T-helper 2 cell treated with Interferon-gamma antibody and Interleukin-4, amounts not matched to agents 100 ng/mL and 5 ng/mL, for 36 hours (primary cell): ENCODE measurements at regions not wholly inside any gene's neighbourhood (a gene's known extent, or its start where the extent isn't known, plus 50 kb on each side); places are given as distances from the start of the nearest gene placed in this dataset.

ENCODE experiments used
- intact Hi-C: fragments of 100-400 bp; cut with micrococcal nuclease; formaldehyde crosslinking; loops from one replicate; pipeline ENCODE4 v1.15.1; 2023

GRCh38 chr4:110770353-110770752 is 147.5 kb upstream of the PITX2 start:
- intact Hi-C loops = no loop called here

- intact Hi-C loops = no loop called here
Measured at GRCh38 chr4:110778521-110778920, 155.6 kb upstream of the PITX2 start.

- intact Hi-C loops = no loop called here
Measured at GRCh38 chr4:110780538-110780937, 157.7 kb upstream of the PITX2 start.

GRCh38 chr4:110781944-110782343 is 159.1 kb upstream of the PITX2 start:
- intact Hi-C loops = no loop called here

- intact Hi-C loops = no loop called here
Measured at GRCh38 chr4:110787109-110787508, 164.2 kb upstream of the PITX2 start.

GRCh38 chr4:110787707-110788106 is 164.8 kb upstream of the PITX2 start:
- intact Hi-C loops = no loop called here

- intact Hi-C loops = no loop called here
Measured at GRCh38 chr4:110788302-110788701, 165.4 kb upstream of the PITX2 start.

- intact Hi-C loops = no loop called here
Measured at GRCh38 chr4:110792036-110792435, 169.2 kb upstream of the PITX2 start.

- intact Hi-C loops = no loop called here
Measured at GRCh38 chr4:110793381-110793801, 170.5 kb upstream of the PITX2 start.

GRCh38 chr4:110793890-110794554 is 171.1 kb upstream of the PITX2 start:
- intact Hi-C loops = no loop called here

- intact Hi-C loops = no loop called here
Measured at GRCh38 chr4:110795971-110796370, 173.1 kb upstream of the PITX2 start.

GRCh38 chr4:110797486-110797885 is 174.6 kb upstream of the PITX2 start:
- intact Hi-C loops = no loop called here

- intact Hi-C loops = no loop called here
Measured at GRCh38 chr4:110798687-110799086, 175.8 kb upstream of the PITX2 start.

GRCh38 chr4:110799211-110799610 is 176.3 kb upstream of the PITX2 start:
- intact Hi-C loops = no loop called here

- intact Hi-C loops = no loop called here
Measured at GRCh38 chr4:110801591-110801990, 178.7 kb upstream of the PITX2 start.

- intact Hi-C loops = no loop called here
Measured at GRCh38 chr4:110808351-110808878, 185.5 kb upstream of the PITX2 start.

- intact Hi-C loops = no loop called here
Measured at GRCh38 chr4:110815950-110816349, 193.1 kb upstream of the PITX2 start.

GRCh38 chr4:110816367-110816766 is 193.5 kb upstream of the PITX2 start:
- intact Hi-C loops = no loop called here

- intact Hi-C loops = no loop called here
Measured at GRCh38 chr4:110821186-110821585, 198.3 kb upstream of the PITX2 start.

GRCh38 chr4:110823251-110823650 is 200.4 kb upstream of the PITX2 start:
- intact Hi-C loops = no loop called here

GRCh38 chr4:110824344-110824743 is 201.5 kb upstream of the PITX2 start:
- intact Hi-C loops = no loop called here

- intact Hi-C loops = no loop called here
Measured at GRCh38 chr4:110826656-110827055, 203.8 kb upstream of the PITX2 start.

- intact Hi-C loops = no loop called here
Measured at GRCh38 chr4:110830461-110830860, 207.6 kb upstream of the PITX2 start.
